ENCODE measurements at regions not wholly inside any gene's neighbourhood (a gene's known extent, or its start where the extent isn't known, plus 50 kb on each side); places are given as distances from the start of the nearest gene placed in this dataset.

DNA sequence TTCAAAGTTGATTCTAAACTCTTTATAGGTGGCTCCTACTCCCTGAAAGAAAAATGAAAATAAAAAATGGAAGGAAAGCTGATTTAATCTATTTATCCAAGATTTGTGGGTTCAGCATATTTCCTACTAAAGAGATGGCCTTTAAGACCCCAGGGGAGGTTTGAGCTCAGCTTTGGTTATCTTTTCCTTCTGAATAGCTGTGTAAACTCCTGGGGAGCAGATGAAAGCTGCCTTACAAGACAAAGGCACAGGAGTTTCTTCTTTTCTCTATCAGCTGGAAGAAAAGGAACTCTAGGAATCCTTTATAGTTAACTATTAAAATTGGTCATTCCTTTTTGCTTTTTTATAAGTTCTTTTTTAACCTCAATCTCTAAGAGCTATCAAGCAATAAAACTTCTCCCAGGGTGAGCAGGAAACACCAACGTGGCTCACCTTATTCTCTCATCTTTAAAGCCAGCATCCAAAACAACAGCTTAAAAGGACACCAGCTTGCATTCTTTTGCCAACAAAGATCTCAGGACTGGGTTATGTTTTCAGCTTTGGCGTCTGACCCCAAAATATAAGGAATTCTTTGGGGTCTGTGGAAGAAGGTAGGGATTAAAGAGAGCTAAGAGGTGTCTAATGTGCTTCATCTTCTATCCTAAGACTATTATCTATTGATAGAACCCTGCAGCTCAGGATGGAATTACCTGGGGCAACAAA lies 371.7 kb upstream of the KITLG start:
- no peak overlapping the region for H3K4me3 ChIP-seq (ENCODE audit: low read depth, low read length)
- ChIA-PET CTCF (interaction anchor here (1.1 kb wide), 1 partner anchor 10 kb away, joined by 3 read pairs; no protein-coding TSS in a partner anchor), POLR2A (interaction anchor here (0.5 to 1.0 kb wide), 2 partner anchors 372 to 463 kb away, joined by 3 read pairs; partner anchors contain the start of gene KITLG)
- TF ChIP-seq, protein P1, sequence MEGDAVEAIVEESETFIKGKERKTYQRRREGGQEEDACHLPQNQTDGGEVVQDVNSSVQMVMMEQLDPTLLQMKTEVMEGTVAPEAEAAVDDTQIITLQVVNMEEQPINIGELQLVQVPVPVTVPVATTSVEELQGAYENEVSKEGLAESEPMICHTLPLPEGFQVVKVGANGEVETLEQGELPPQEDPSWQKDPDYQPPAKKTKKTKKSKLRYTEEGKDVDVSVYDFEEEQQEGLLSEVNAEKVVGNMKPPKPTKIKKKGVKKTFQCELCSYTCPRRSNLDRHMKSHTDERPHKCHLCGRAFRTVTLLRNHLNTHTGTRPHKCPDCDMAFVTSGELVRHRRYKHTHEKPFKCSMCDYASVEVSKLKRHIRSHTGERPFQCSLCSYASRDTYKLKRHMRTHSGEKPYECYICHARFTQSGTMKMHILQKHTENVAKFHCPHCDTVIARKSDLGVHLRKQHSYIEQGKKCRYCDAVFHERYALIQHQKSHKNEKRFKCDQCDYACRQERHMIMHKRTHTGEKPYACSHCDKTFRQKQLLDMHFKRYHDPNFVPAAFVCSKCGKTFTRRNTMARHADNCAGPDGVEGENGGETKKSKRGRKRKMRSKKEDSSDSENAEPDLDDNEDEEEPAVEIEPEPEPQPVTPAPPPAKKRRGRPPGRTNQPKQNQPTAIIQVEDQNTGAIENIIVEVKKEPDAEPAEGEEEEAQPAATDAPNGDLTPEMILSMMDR (IDR thresholded peaks at IDR 0.05; ENCODE audit: insufficient read depth, low read length, missing control alignments): no peak
- DNase-seq (ENCODE audit: low read depth, low spot score): no peak

DNA sequence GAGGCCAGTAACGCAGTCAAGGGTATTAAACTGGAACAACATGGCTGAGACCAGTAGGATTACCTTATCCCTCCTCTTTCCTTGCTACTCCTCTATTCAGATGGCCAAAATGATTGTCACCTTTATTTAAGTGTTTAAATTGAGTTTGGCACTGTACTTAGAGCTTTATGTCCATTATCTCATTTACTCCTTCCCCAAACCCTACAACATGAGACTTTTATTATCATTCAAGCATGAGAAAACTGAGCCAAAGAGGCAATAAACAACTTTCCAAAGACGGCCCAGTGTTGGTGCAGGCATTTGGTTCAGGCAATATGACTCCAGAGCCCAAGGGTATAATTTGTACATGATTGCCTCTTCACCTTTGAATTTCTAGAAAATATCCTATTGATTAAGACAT lies 370.9 kb upstream of the KITLG start:
- CTCF ChIA-PET: interaction anchor here (1.1 kb wide), 1 partner anchor 10 kb away, joined by 3 read pairs; no protein-coding TSS in a partner anchor
- H3K4me3 ChIP-seq (ENCODE audit: low read depth, low read length): no peak overlapping the region

DNA sequence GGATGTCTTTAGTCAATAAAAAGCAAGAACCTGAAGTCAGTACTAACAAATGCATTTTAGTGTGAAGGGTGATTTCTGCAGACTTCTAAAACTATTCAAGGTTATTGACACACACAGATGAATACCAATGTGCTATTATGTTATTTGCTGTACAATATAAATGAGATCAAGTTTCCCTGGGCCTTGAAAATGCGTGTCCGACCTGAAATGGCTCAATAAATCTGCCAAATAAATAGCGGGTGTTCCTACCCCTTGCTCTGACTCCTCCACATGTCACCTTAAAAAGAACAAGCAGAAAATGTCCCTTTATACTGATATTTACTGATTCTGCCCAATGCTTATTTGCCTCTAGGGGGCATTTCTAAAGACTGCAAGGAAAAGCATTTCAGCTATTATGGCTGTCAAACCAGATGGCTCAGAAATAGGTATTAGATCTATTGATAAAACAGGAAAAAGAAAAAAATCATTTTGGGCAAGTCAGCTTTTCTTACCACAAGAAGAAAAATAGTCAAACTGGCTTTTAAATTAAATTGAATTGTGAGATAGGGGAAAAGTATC lies 367.3 kb upstream of the KITLG start:
- no peak overlapping the region for H3K4me3 ChIP-seq (ENCODE audit: low read depth, low read length)
- DNase-seq (ENCODE audit: low read depth, low spot score): no peak
- TF ChIP-seq, protein P1 (IDR thresholded peaks at IDR 0.05; ENCODE audit: insufficient read depth, low read length, missing control alignments): no peak
- ChIA-PET POLR2A (interaction anchor here (1.6 kb wide), 1 partner anchor 13 kb away, joined by 3 read pairs; no protein-coding TSS in a partner anchor), CTCF (interaction anchor here (1.3 to 1.7 kb wide), 3 partner anchors 12 to 313 kb away, joined by 3 to 5 read pairs (median 4); no protein-coding TSS in a partner anchor)

More for the DNA sequence above, 370.9 kb upstream of the KITLG start:
- TF ChIP-seq, protein P1 (IDR thresholded peaks at IDR 0.05; ENCODE audit: insufficient read depth, low read length, missing control alignments): no peak
- no peak for DNase-seq (ENCODE audit: low read depth, low spot score)
- POLR2A ChIA-PET: no interaction called here

DNA sequence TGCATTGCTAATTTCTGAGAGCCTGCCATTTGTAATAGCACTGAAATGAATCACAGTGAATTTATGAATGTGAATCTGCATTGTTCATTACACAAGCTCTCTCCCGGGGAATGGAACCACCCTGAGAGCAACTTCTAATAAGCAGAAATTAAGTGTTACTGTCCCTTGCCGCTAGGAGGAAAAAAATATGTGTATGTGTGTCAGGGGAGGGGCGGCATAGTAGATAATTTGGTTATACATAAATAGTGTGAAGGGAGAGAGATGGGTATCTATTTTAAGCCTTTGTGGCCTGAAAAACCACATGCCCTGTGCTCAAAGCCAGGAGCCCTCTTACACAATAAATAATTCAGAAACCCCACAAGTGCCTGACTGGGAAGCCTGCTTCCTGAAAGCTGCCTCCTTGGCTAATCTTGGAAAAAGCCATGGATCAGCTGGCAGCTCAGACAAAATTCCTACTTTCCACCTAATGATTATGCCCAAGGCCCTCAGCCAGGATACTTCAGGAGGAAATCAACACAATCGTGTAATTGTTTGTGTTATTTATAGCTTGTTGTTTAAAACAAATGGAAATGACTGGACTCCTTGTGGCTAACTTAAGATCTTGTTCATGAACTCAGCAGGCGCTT lies 366.2 kb upstream of the KITLG start:
- ChIA-PET POLR2A (interaction anchor here (1.6 kb wide), 1 partner anchor 14 kb away, joined by 3 read pairs; no protein-coding TSS in a partner anchor), CTCF (interaction anchor here (1.0 to 1.7 kb wide), 6 partner anchors 9 to 312 kb away, joined by 3 to 5 read pairs (median 4); no protein-coding TSS in a partner anchor)
- TF ChIP-seq, protein P1 (IDR thresholded peaks at IDR 0.05; ENCODE audit: insufficient read depth, low read length, missing control alignments): peak; percentile 3
- H3K4me3 ChIP-seq (ENCODE audit: low read depth, low read length): no peak overlapping the region
- DNase-seq (ENCODE audit: low read depth, low spot score): peak; percentile 56

DNA sequence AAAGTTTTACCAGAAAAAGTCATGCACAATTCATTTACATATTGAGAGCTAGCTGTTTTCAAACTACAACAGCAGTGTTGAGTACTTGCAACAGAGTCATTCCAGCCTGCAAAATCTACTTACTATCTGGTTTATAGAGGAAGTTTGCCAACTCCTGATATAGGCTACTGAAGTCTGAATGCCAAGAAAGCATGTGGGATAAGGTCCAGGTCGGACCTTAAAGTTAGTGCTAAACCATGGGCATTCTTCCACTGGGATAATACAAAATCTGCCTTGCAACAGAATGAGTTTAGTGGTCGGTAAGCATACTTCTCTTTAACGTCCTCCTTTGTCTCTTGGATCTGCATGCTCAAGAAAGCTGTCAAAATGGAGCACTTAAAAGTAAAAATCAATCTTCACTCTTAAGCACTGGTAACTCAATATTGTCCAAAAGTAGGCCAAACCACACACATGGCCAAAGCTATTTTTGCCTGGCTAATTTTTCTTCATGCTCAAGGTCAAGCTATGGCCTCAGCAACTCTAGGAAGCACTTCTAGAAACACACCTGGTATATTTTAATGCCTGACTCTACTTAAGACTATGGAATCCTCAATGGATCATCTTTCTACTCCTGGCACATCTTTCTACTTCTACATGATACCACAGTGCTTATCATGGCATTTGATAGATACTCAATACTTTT lies 364.9 kb upstream of the KITLG start:
- H3K4me3 ChIP-seq (ENCODE audit: low read depth, low read length): no peak overlapping the region
- POLR2A ChIA-PET: no interaction called here
- TF ChIP-seq, protein P1 (IDR thresholded peaks at IDR 0.05; ENCODE audit: insufficient read depth, low read length, missing control alignments): no peak
- CTCF ChIA-PET: no interaction called here
- no peak for DNase-seq (ENCODE audit: low read depth, low spot score)
